Esophagus muscularis mucosa (tissue), 3 donors: ENCODE measurements at regions not wholly inside any gene's neighbourhood (a gene's known extent, or its start where the extent isn't known, plus 50 kb on each side); places are given as distances from the start of the nearest gene placed in this dataset.

Experiments used
- CTCF ChIP-seq, 3 experiments: fragments of 200-600 bp in 2 of 3; fragments of 450-650 bp in 1 of 3; sonication (generic) in 2 of 3; IDR thresholded peaks; one replicate each; pipeline ENCODE4 v1.5.1; 2017 to 2019; ENCODE audit warnings: antibody characterized with exemption in 3 of 3, mild to moderate bottlenecking in 2 of 3, moderate library complexity in 1 of 3
- POLR2A ChIP-seq: fragments of 450-650 bp; IDR thresholded peaks from one replicate; pipeline ENCODE4 v1.6.1; 2017; ENCODE audit warnings: antibody characterized with exemption, moderate library complexity, mild to moderate bottlenecking, low read depth

- TF ChIP-seq CTCF (IDR thresholded peaks at IDR 0.05) = no peak
- no peak for TF ChIP-seq POLR2A
These were observed 148.8 kb upstream of the ANO5 start for GRCh38 chr11:22044126-22044525.
